ENCODE measurements at regions not wholly inside any gene's neighbourhood (a gene's known extent, or its start where the extent isn't known, plus 50 kb on each side); places are given as distances from the start of the nearest gene placed in this dataset.

- Histone ChIP-seq H3K9me3 (ENCODE audit: control insufficient read depth, insufficient read depth, low read depth, low read length) (no peaks in the 10 kb centered on the region), H3K27ac (ENCODE audit: low read depth, low read length) (no peak overlapping the region), H3K4me3 (ENCODE audit: low read depth, low read length) (no peak overlapping the region), H3K4me1 (ENCODE audit: control insufficient read depth, insufficient read depth, low read length) (peaks cover 32% of the 10 kb centered on the region), H3K27me3 (ENCODE audit: control insufficient read depth, insufficient read depth, low read length) (no peaks in the 10 kb centered on the region), H3K9ac (ENCODE audit: low read length) (no peak overlapping the region), H3K36me3 (ENCODE audit: control insufficient read depth, insufficient read depth, low read length) (no peaks in the 10 kb centered on the region)
Observed at GRCh38 chr7:28231176-28231575, 50.6 kb upstream of the JAZF1 start.

GRCh38 chr7:28236560-28236959, 56.0 kb upstream of the JAZF1 start:
- Histone ChIP-seq H3K9me3 (ENCODE audit: control insufficient read depth, insufficient read depth, low read depth, low read length) (no peaks in the 10 kb centered on the region), H3K4me3 (ENCODE audit: low read depth, low read length) (no peak overlapping the region), H3K4me1 (ENCODE audit: control insufficient read depth, insufficient read depth, low read length) (peaks cover 35% of the 10 kb centered on the region), H3K27me3 (ENCODE audit: control insufficient read depth, insufficient read depth, low read length) (no peaks in the 10 kb centered on the region), H3K9ac (ENCODE audit: low read length) (no peak overlapping the region), H3K27ac (ENCODE audit: low read depth, low read length) (peak overlapping the region; percentile 68), H3K36me3 (ENCODE audit: control insufficient read depth, insufficient read depth, low read length) (no peaks in the 10 kb centered on the region)

- no peaks in the 10 kb centered on the region for H3K9me3 ChIP-seq (ENCODE audit: control insufficient read depth, insufficient read depth, low read depth, low read length)
- H3K4me3 ChIP-seq (ENCODE audit: low read depth, low read length), result no peak overlapping the region
- no peaks in the 10 kb centered on the region for H3K36me3 ChIP-seq (ENCODE audit: control insufficient read depth, insufficient read depth, low read length)
- H3K4me1 ChIP-seq (ENCODE audit: control insufficient read depth, insufficient read depth, low read length), result peaks cover 35% of the 10 kb centered on the region
- peak overlapping the region; percentile 68 for H3K27ac ChIP-seq (ENCODE audit: low read depth, low read length)
- no peak overlapping the region for H3K9ac ChIP-seq (ENCODE audit: low read length)
- no peaks in the 10 kb centered on the region for H3K27me3 ChIP-seq (ENCODE audit: control insufficient read depth, insufficient read depth, low read length)
Observed at GRCh38 chr7:28237363-28237762, 56.8 kb upstream of the JAZF1 start.

GRCh38 chr7:28239823-28240204, 59.2 kb upstream of the JAZF1 start:
- Histone ChIP-seq H3K9ac (ENCODE audit: low read length) (no peak overlapping the region), H3K27ac (ENCODE audit: low read depth, low read length) (no peak overlapping the region), H3K27me3 (ENCODE audit: control insufficient read depth, insufficient read depth, low read length) (no peaks in the 10 kb centered on the region), H3K9me3 (ENCODE audit: control insufficient read depth, insufficient read depth, low read depth, low read length) (no peaks in the 10 kb centered on the region), H3K4me1 (ENCODE audit: control insufficient read depth, insufficient read depth, low read length) (peaks cover 29% of the 10 kb centered on the region), H3K4me3 (ENCODE audit: low read depth, low read length) (no peak overlapping the region), H3K36me3 (ENCODE audit: control insufficient read depth, insufficient read depth, low read length) (no peaks in the 10 kb centered on the region)

- H3K4me1 ChIP-seq (ENCODE audit: control insufficient read depth, insufficient read depth, low read length), result peaks cover 25% of the 10 kb centered on the region
- H3K36me3 ChIP-seq (ENCODE audit: control insufficient read depth, insufficient read depth, low read length), result no peaks in the 10 kb centered on the region
- no peak overlapping the region for H3K4me3 ChIP-seq (ENCODE audit: low read depth, low read length)
- H3K9me3 ChIP-seq (ENCODE audit: control insufficient read depth, insufficient read depth, low read depth, low read length), result no peaks in the 10 kb centered on the region
- H3K27ac ChIP-seq (ENCODE audit: low read depth, low read length), result no peak overlapping the region
- H3K27me3 ChIP-seq (ENCODE audit: control insufficient read depth, insufficient read depth, low read length), result no peaks in the 10 kb centered on the region
- H3K9ac ChIP-seq (ENCODE audit: low read length), result no peak overlapping the region
Observed at GRCh38 chr7:28240481-28240880, 59.9 kb upstream of the JAZF1 start.

- H3K9ac ChIP-seq (ENCODE audit: low read length), result no peak overlapping the region
- no peaks in the 10 kb centered on the region for H3K27me3 ChIP-seq (ENCODE audit: control insufficient read depth, insufficient read depth, low read length)
- H3K36me3 ChIP-seq (ENCODE audit: control insufficient read depth, insufficient read depth, low read length), result no peaks in the 10 kb centered on the region
- H3K4me3 ChIP-seq (ENCODE audit: low read depth, low read length), result no peak overlapping the region
- H3K4me1 ChIP-seq (ENCODE audit: control insufficient read depth, insufficient read depth, low read length), result 0 out of 2 replicates have a peak, but pooled peaks cover 6% of the 10 kb centered on the region
- H3K27ac ChIP-seq (ENCODE audit: low read depth, low read length), result no peak overlapping the region
- H3K9me3 ChIP-seq (ENCODE audit: control insufficient read depth, insufficient read depth, low read depth, low read length), result peaks cover 4% of the 10 kb centered on the region; the same call in 1 of the 2 replicates
Observed at GRCh38 chr7:28243861-28244260, 63.3 kb upstream of the JAZF1 start.

GRCh38 chr7:28245123-28245878, 64.7 kb upstream of the JAZF1 start:
- no peak overlapping the region for H3K4me3 ChIP-seq (ENCODE audit: low read depth, low read length)
- H3K27ac ChIP-seq (ENCODE audit: low read depth, low read length), result no peak overlapping the region
- H3K36me3 ChIP-seq (ENCODE audit: control insufficient read depth, insufficient read depth, low read length), result no peaks in the 10 kb centered on the region
- no peak overlapping the region for H3K9ac ChIP-seq (ENCODE audit: low read length)
- H3K9me3 ChIP-seq (ENCODE audit: control insufficient read depth, insufficient read depth, low read depth, low read length), result peaks cover 10% of the 10 kb centered on the region
- H3K4me1 ChIP-seq (ENCODE audit: control insufficient read depth, insufficient read depth, low read length), result 0 out of 2 replicates have a peak, but pooled peaks cover 6% of the 10 kb centered on the region
- H3K27me3 ChIP-seq (ENCODE audit: control insufficient read depth, insufficient read depth, low read length), result no peaks in the 10 kb centered on the region

- no peak overlapping the region for H3K27ac ChIP-seq (ENCODE audit: low read depth, low read length)
- 0 out of 2 replicates have a peak, but pooled peaks cover 6% of the 10 kb centered on the region for H3K4me1 ChIP-seq (ENCODE audit: control insufficient read depth, insufficient read depth, low read length)
- H3K9me3 ChIP-seq (ENCODE audit: control insufficient read depth, insufficient read depth, low read depth, low read length), result peaks cover 10% of the 10 kb centered on the region
- no peaks in the 10 kb centered on the region for H3K36me3 ChIP-seq (ENCODE audit: control insufficient read depth, insufficient read depth, low read length)
- H3K9ac ChIP-seq (ENCODE audit: low read length), result no peak overlapping the region
- H3K4me3 ChIP-seq (ENCODE audit: low read depth, low read length), result no peak overlapping the region
- H3K27me3 ChIP-seq (ENCODE audit: control insufficient read depth, insufficient read depth, low read length), result no peaks in the 10 kb centered on the region
Observed at GRCh38 chr7:28246921-28247461, 66.4 kb upstream of the JAZF1 start.

GRCh38 chr7:28258240-28258639, 77.6 kb upstream of the JAZF1 start:
- Histone ChIP-seq H3K36me3 (ENCODE audit: control insufficient read depth, insufficient read depth, low read length) (no peaks in the 10 kb centered on the region), H3K27me3 (ENCODE audit: control insufficient read depth, insufficient read depth, low read length) (no peaks in the 10 kb centered on the region), H3K4me3 (ENCODE audit: low read depth, low read length) (no peak overlapping the region), H3K9ac (ENCODE audit: low read length) (no peak overlapping the region), H3K27ac (ENCODE audit: low read depth, low read length) (no peak overlapping the region), H3K4me1 (ENCODE audit: control insufficient read depth, insufficient read depth, low read length) (peaks cover 3% of the 10 kb centered on the region; the same call in 1 of the 2 replicates), H3K9me3 (ENCODE audit: control insufficient read depth, insufficient read depth, low read depth, low read length) (no peaks in the 10 kb centered on the region; the same call in 1 of the 2 replicates)

GRCh38 chr7:28260969-28261368, 80.4 kb upstream of the JAZF1 start:
- H3K9ac ChIP-seq (ENCODE audit: low read length), result no peak overlapping the region

GRCh38 chr7:28263622-28264271, 83.2 kb upstream of the JAZF1 start:
- H3K4me3 ChIP-seq (ENCODE audit: low read depth, low read length), result no peak overlapping the region
- no peaks in the 10 kb centered on the region for H3K4me1 ChIP-seq (ENCODE audit: control insufficient read depth, insufficient read depth, low read length)
- H3K9ac ChIP-seq (ENCODE audit: low read length), result no peak overlapping the region
- no peak overlapping the region for H3K27ac ChIP-seq (ENCODE audit: low read depth, low read length)
- H3K27me3 ChIP-seq (ENCODE audit: control insufficient read depth, insufficient read depth, low read length), result no peaks in the 10 kb centered on the region
- no peaks in the 10 kb centered on the region for H3K9me3 ChIP-seq (ENCODE audit: control insufficient read depth, insufficient read depth, low read depth, low read length)
- H3K36me3 ChIP-seq (ENCODE audit: control insufficient read depth, insufficient read depth, low read length), result no peaks in the 10 kb centered on the region

More at GRCh38 chr7:28260969-28261368, 80.4 kb upstream of the JAZF1 start:
- Histone ChIP-seq H3K27ac (ENCODE audit: low read depth, low read length) (no peak overlapping the region), H3K4me3 (ENCODE audit: low read depth, low read length) (no peak overlapping the region), H3K4me1 (ENCODE audit: control insufficient read depth, insufficient read depth, low read length) (peaks cover 3% of the 10 kb centered on the region; the same call in 1 of the 2 replicates), H3K9me3 (ENCODE audit: control insufficient read depth, insufficient read depth, low read depth, low read length) (no peaks in the 10 kb centered on the region; the same call in 1 of the 2 replicates), H3K27me3 (ENCODE audit: control insufficient read depth, insufficient read depth, low read length) (no peaks in the 10 kb centered on the region), H3K36me3 (ENCODE audit: control insufficient read depth, insufficient read depth, low read length) (no peaks in the 10 kb centered on the region)
